ENCODE measurements at regions not wholly inside any gene's neighbourhood (a gene's known extent, or its start where the extent isn't known, plus 50 kb on each side); places are given as distances from the start of the nearest gene placed in this dataset.

GRCh38 chr3:1775321-1775720 is 323.3 kb upstream of the CNTN4 start (continued):
- TF ChIP-seq, protein P1, sequence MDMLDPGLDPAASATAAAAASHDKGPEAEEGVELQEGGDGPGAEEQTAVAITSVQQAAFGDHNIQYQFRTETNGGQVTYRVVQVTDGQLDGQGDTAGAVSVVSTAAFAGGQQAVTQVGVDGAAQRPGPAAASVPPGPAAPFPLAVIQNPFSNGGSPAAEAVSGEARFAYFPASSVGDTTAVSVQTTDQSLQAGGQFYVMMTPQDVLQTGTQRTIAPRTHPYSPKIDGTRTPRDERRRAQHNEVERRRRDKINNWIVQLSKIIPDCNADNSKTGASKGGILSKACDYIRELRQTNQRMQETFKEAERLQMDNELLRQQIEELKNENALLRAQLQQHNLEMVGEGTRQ (IDR thresholded peaks at IDR 0.05; ENCODE audit: borderline replicate concordance, low read depth, low read length) = no peak

DNA sequence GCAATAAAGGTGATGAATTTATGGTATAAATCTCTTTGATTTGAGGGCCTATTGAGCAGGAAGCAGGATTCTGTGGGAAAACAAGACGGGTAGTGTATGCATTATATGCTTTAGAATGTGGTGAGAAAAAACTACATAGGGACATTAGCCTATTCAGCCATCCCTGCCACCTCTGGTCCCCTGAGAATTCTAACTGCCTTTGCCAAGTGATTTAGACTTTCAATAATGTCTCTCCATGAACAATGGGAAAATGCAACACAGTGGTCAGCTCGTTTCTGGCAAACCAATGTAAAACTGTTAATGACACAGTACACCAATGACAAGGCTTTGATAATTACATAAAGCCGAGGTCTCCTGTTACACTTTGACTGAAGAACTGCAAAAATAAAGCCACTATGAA is 314.7 kb upstream of the CNTN4 start:
- no peaks in the 10 kb centered on the region for H3K36me3 ChIP-seq (replicated peaks in 1 of 2; ENCODE audit: control insufficient read depth in 1 of 2, insufficient read depth in 2 of 2, low read length in 1 of 2)
- H3K27ac ChIP-seq (ENCODE audit: low read depth in 2 of 2, low read length in 1 of 2) = no peak overlapping the region
- peaks cover 5% of the 10 kb centered on the region; the same call in 1 of the 2 replicates for H3K9me3 ChIP-seq
- H3K27me3 ChIP-seq (ENCODE audit: insufficient read depth) = no peaks in the 10 kb centered on the region
- ChIA-PET CTCF (no interaction called here), POLR2A (no interaction called here)
- H3K4me1 ChIP-seq (ENCODE audit: control insufficient read depth in 1 of 2, insufficient read depth in 2 of 2, low read depth in 1 of 2, low read length in 1 of 2) = no peaks in the 10 kb centered on the region; a peak in 1 of 4 replicates
- H3K9me2 ChIP-seq = no peaks in the 10 kb centered on the region
- no peaks in the 10 kb centered on the region for H3F3A ChIP-seq (replicated peaks; ENCODE audit: insufficient read depth)
- H3K9ac ChIP-seq = no peak overlapping the region
- no peak overlapping the region for H2AFZ ChIP-seq (ENCODE audit: low read depth)
- H3K4me3 ChIP-seq (ENCODE audit: low read depth in 2 of 2, low read length in 1 of 2) = no peak overlapping the region
- no peaks in the 10 kb centered on the region for H3K79me2 ChIP-seq (ENCODE audit: insufficient read depth)
- whole genome bisulfite sequencing (ENCODE audit: low lambda C conversion rate) = 12% methylated on average over 3 of the region's 3 CpGs
- no peak for DNase-seq
- no peaks in the 10 kb centered on the region for H4K20me1 ChIP-seq (ENCODE audit: insufficient read depth)
- TF ChIP-seq EZH2phosphoT487 (IDR thresholded peaks at IDR 0.05; ENCODE audit: borderline replicate concordance, low read depth) = no peak
- no peak for TF ChIP-seq FOXJ3 (CRISPR knock-in tag; IDR thresholded peaks at IDR 0.05)
- no peak for TF ChIP-seq SIN3A (IDR thresholded peaks at IDR 0.05; ENCODE audit: borderline replicate concordance, low read depth, low read length)
- no peak for TF ChIP-seq SMC3 (IDR thresholded peaks at IDR 0.05; ENCODE audit: low read depth, low read length)
- no peak for TF ChIP-seq CHD2 (IDR thresholded peaks at IDR 0.05; ENCODE audit: low read length, partially characterized antibody)
- no peak for TF ChIP-seq GATA2 (CRISPR knock-in tag; IDR thresholded peaks at IDR 0.05)
- TF ChIP-seq CTCF (IDR thresholded peaks at IDR 0.05) = no peak
- no peak for TF ChIP-seq TAF1 (IDR thresholded peaks at IDR 0.05; ENCODE audit: borderline replicate concordance, low read depth, low read length)
- TF ChIP-seq JUND (IDR thresholded peaks at IDR 0.05) = no peak
- no peak for TF ChIP-seq ELF1 (IDR thresholded peaks at IDR 0.05)
- TF ChIP-seq, protein P2, sequence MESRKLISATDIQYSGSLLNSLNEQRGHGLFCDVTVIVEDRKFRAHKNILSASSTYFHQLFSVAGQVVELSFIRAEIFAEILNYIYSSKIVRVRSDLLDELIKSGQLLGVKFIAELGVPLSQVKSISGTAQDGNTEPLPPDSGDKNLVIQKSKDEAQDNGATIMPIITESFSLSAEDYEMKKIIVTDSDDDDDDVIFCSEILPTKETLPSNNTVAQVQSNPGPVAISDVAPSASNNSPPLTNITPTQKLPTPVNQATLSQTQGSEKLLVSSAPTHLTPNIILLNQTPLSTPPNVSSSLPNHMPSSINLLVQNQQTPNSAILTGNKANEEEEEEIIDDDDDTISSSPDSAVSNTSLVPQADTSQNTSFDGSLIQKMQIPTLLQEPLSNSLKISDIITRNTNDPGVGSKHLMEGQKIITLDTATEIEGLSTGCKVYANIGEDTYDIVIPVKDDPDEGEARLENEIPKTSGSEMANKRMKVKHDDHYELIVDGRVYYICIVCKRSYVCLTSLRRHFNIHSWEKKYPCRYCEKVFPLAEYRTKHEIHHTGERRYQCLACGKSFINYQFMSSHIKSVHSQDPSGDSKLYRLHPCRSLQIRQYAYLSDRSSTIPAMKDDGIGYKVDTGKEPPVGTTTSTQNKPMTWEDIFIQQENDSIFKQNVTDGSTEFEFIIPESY (IDR thresholded peaks at IDR 0.05; ENCODE audit: borderline replicate concordance, low read depth) = no peak
- no peak for TF ChIP-seq TCF12 (IDR thresholded peaks at IDR 0.05)
- TF ChIP-seq USF1 (IDR thresholded peaks at IDR 0.05; ENCODE audit: borderline replicate concordance, low read depth) = no peak
- no peak for TF ChIP-seq FOXM1 (IDR thresholded peaks at IDR 0.05; ENCODE audit: low read depth)
- TF ChIP-seq POLR2AphosphoS5 (IDR thresholded peaks at IDR 0.05; ENCODE audit: low read depth, low read length) = no peak
- TF ChIP-seq RXRA (IDR thresholded peaks at IDR 0.05; ENCODE audit: borderline replicate concordance, low read depth) = no peak
- no peak overlapping the region for H3K4me2 ChIP-seq
